Neural progenitor cell (in vitro differentiated cells): ENCODE measurements at regions not wholly inside any gene's neighbourhood (a gene's known extent, or its start where the extent isn't known, plus 50 kb on each side); places are given as distances from the start of the nearest gene placed in this dataset.

ENCODE experiments used
- CTCF ChIP-seq: fragments of 200-600 bp; sonication (generic); IDR thresholded peaks from 2 replicates; pipeline ENCODE4 v1.5.1; 2017; ENCODE audit warnings: antibody characterized with exemption, mild to moderate bottlenecking
- EZH2phosphoT487 ChIP-seq: fragments of 200-600 bp; sonication (generic); IDR thresholded peaks from 2 replicates; pipeline ENCODE4 v1.6.1; 2017; ENCODE audit warnings: antibody characterized with exemption

GRCh38 chr13:50618206-50618605, 225.3 kb downstream of the DLEU7 start:
- TF ChIP-seq CTCF: no peak
- TF ChIP-seq EZH2phosphoT487: no peak
